HG02571 (cell line): ENCODE measurements at regions not wholly inside any gene's neighbourhood (a gene's known extent, or its start where the extent isn't known, plus 50 kb on each side); places are given as distances from the start of the nearest gene placed in this dataset.

Experiments used
- ATAC-seq: cut with Tn5 transposase; IDR thresholded peaks from one replicate; pipeline ENCODE4 v1.9.1; 2021; ENCODE audit warnings: mild to moderate bottlenecking, moderate library complexity; ENCODE audit not compliant: unreplicated experiment

DNA sequence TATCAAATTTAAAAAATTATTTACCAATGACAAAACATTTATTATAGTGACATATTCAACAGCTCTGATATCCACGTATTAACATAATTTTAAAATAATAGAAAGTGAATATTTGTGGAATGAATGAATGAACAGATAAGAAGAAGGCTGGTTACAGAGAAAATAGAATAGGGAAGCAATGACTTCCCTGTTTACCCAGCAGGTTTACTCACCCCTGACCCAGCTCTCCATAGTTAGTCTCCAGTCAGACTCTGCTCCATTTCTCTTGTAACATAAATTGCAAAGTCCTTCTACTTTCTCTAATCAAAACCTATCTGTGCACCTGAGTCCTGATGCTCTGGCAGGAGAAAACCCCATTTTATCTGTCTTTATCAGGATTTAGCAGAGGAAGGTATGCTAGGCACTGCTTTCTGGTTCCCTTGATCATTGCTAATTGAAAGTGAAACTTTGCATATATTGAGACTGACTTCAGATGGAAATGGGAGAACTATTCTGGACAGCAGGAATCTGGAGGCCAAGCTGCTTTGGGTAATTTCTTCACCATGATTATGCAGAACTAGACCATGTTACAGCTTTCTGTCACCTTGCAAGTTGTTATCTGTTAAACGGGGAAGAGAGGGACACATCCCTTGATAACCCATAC is 363.0 kb downstream of the FAT4 start:
- no peak for ATAC-seq

GRCh38 chr4:125679989-125680388 is 365.2 kb downstream of the FAT4 start:
- ATAC-seq, result no peak

DNA sequence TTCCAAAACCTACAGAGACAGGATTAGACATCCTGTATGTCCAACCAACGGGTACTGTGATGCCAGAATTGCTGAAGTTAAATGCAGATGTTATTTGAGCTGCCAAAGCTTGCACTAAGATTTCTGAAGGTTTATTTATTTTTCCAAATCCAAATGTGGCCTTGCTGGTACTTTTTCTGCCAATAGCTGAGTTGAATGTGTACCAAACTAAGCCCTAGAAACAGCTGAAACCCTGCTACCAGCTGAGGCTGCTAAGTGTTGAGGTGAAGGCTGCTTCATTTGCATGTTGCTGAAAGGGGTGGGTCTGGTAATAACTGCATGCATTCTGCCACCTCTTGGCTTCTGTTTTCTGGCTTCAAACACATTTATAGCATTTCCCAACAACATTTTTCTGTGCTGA is 366.5 kb downstream of the FAT4 start:
- no peak for ATAC-seq

GRCh38 chr4:125682730-125683129 is 368.0 kb downstream of the FAT4 start:
- no peak for ATAC-seq

DNA sequence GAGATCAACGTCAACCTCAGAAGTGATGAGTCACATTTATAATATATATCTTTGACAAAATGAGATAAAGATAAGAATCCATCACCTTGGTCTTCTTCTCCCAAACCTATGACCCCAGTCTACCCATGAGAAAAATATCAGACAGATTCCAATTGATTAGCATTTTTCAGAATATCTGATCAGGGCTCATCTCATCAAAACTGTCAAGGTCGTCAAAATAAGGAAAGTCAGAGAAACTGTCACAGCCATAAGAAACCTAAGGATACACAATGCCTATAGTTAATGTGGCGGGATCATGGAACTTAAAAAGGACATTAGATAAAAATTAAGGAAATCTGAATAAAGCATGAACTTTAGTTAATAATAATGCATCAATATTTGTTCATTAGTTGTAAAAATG is 374.1 kb downstream of the FAT4 start:
- ATAC-seq, result no peak

DNA sequence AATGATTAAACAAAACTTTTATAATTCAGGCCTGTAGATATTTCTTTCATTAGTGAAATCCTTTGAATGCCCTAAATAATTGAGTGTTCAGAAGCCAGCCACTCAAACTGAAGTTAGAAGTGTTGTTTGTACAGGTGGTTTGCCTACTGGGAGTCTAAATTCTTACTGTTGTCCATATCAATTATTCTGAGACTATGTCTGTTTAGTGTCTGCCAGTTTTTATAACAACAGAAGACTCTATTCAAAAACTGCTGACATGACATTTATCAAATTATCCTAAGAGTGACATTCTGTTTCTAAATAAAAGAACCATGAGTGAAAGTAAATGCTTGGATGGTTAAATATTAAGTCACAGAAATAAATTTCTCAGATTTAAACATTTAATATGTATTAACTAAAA is 375.1 kb downstream of the FAT4 start:
- ATAC-seq, result no peak

DNA sequence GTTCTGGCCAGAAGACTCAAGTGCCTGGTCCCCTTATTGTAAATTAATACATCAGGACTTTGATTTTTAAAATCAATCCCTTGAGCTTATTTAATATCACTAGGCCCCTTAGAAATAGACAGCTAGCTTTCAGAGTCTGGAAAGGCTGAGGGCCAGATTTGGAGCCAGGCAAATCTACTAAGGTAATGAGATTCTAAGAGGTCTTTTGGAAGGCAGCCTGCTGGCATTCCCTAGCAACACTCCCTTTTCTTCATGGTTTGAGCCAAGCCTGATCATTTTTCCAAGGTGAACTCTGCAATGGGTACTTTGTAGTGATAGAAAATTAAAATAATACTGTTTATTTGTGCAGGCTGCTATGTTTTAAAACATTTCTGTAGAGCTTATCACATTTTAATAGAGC is 378.5 kb downstream of the FAT4 start:
- no peak for ATAC-seq

- ATAC-seq, result no peak
Measured at GRCh38 chr4:125702406-125702805, 387.7 kb downstream of the FAT4 start.

DNA sequence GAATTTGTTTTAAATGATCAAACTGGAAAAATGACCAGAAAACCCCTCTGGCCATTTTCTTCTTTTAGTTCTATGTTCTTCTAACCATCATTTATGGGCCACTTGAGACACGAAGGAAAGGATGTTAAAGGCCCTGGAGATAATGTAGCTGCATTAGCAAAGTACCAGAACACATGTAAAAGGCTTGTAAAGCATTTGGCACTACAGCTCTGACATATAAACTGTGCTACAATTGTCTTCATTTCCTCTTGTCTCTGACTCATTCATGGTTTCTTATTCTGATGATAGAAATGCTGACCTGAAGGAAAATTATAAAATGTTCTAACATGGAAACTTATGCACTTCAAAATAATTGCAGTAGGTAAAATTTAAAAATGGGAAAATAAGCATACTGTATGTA is 388.7 kb downstream of the FAT4 start:
- ATAC-seq, result no peak

DNA sequence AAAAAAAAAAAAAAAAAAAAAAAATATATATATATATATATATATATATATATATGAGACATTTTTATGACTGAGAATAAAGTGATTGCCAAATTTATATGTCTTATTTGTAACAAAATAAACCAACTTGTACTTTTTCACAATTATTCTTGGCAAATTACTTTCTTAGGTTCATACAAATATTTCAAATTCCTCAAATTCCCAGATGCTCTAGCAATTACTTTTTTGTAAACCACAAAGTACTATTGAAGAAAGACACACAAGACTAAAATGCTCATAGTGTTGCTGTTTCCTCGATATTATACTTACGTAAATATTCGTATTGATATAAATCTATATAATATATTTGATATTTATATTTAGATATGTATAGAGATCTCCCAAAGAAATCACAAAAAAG is 390.0 kb downstream of the FAT4 start:
- ATAC-seq, result no peak

DNA sequence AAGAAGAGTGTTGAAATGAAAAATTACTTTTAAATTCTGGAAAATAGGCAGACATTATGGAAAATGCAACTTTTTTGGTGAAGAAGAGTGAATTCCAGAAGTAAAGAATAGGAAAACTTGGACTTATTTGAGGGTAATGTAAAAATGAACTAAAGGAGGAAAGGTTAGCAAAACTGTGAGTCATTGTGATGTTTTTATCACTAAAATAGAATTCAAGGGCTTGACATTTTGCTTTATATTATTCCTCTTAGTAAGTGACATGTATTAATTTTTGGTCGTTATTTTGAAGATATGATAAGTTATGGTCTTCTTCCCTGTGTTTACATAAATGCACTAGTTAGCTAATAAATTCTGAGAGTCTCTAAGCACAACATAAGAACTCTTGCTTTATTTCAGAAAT is 390.9 kb downstream of the FAT4 start:
- ATAC-seq, result no peak

DNA sequence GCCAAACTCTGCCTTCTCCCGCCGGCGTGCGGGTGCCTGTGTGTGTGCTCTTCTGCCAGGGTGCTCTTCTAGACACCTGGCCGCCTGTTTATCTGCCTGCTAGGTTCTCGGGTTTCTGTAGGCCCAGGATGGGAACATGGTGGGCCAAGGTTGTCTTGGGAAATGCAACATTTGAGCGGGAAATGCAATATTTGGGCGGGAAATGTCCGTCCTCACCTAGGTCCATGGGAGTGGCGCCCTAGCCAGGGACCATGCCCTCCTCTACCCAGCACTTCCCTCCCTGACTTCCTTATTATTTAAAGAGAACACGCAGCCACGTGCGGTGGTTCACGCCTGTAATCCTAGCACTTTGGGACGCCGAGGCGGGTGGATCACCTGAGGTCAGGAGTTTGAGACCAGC is 392.6 kb downstream of the FAT4 start:
- no peak for ATAC-seq

DNA sequence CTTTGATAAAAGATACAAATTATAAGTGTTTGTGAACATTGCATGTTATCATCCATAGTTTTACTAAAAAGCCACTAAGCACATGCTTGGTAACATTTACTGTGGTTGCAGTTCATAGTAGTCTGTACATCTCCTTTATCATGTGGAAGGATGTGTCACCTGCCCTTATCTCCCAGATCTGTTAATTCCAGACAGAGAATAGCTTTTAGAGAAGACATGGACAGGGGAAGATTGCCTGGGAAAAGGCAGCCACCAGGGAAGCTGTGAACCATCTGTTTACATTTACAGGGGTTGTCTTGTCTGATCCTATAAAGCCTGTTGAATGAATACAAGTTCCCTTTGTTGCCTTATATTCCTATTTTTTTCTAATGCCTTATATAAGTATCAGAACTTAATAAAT is 396.0 kb downstream of the FAT4 start:
- ATAC-seq, result no peak

- ATAC-seq, result no peak
Measured at GRCh38 chr4:125714049-125714448, 399.3 kb downstream of the FAT4 start.

DNA sequence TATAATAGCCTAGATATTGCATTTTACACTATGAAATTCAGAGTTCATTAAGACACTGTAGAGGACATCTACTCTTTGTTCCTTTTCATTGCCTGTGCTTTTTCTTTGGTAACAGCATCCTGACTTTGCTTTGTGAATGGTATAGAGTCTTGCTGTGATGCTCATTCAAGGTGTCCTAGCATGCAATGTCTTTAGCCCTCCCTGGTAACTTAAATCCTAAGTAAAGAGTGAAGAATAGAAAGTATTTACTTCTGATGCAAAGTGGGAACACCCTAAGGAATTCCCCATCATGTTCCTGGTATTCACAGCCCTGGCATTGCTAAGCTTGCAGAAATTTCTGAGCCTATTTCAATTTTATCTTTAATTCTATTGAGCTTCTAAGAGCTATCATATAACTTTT is 400.1 kb downstream of the FAT4 start:
- ATAC-seq, result no peak

- no peak for ATAC-seq
Measured at GRCh38 chr4:125719987-125720386, 405.2 kb downstream of the FAT4 start.

GRCh38 chr4:125722009-125722408 is 407.3 kb downstream of the FAT4 start:
- no peak for ATAC-seq

DNA sequence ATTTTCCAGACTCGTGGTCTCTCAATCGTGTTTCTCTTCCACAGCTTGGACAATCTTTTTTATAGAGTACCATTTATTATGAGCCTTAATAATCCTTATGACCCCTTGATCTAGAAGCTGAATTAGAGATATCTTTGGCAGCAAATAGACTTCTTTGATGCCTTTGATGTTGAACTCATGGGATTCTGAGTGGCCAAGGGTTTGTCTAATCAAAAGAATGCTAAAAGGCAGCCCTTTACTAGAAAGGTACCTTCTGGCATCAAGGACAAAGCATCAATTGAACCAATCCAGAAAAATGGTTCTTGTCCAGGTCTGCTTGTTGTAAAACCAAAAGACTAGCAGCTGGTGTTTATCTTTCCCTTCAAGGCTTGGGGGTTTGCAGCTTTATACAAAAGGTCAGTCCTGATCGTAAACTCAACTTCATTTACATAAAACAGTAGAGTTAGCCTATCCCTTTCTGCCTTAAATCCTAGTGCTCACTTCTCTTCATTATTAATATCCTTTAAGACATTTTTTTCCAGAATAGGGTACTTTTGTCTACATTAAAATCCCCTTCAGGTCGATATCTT is 411.3 kb downstream of the FAT4 start:
- no peak for ATAC-seq

- ATAC-seq, result no peak
Measured at GRCh38 chr4:125727931-125728330, 413.2 kb downstream of the FAT4 start.

DNA sequence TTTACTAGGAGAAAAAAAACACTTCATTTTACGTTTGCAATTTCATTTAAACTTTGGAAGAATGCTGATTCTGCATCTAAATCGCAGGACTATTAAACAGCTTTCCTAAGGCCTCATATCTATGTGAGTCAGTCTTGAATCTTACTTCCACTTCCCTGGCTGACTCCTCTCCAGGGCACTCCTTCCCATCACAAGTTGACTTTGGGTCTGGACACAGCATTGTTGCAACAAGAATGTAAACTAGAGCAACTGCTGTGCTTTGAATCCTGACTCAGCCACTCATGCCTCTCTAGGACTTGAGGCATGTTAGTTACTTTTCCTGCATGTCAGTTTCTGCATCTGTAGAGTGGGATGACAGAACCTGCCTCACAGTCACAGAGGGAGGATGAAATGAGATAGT is 413.8 kb downstream of the FAT4 start:
- ATAC-seq, result no peak

DNA sequence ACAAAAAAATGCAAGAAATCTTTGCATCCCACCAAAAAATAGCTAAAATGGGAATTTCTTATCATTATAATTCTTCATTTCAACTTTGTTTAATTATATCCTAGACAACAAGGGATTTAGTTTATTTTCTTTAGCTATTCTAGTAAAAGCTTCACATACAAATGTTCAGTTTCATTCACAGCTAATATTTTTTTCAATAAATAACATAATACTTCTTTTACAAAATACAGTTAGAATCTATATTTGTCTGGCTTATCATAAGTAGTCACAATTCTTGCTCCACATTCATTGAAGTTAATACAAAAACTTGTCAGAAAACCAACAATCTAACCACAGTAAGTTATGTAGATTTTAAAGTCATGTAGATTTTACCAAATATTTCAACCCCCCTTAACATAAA is 414.4 kb downstream of the FAT4 start:
- ATAC-seq, result no peak

DNA sequence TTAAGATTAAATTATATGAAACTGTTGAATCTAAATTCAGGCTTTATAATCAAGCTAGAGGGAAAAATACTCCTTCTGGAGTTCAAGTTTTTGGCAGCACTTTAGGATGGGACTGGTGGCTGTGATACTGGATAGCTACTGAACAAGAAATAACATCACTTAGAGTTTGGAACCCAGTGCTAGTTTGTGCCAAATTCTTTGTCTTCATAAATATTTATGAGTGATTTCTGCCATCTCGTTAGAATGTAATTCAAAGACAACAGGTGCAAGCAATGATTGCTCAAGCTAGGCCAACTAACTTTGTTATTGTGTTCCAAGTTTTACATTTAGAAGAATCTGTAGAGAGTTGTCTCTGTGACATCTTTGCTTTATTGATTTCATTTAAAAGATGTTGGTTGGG is 417.9 kb downstream of the FAT4 start:
- no peak for ATAC-seq

GRCh38 chr4:125734504-125734903 is 419.7 kb downstream of the FAT4 start:
- ATAC-seq, result no peak
